H9 (cell line): ENCODE measurements at regions not wholly inside any gene's neighbourhood (a gene's known extent, or its start where the extent isn't known, plus 50 kb on each side); places are given as distances from the start of the nearest gene placed in this dataset.

Experiments used
- DNase-seq: peaks from one replicate; pipeline ENCODE4 v3.0.0-alpha.2; 2017
- H2AFZ ChIP-seq: one replicate; pipeline ENCODE4 v1.6.1; 2013; ENCODE audit warnings: mild to moderate bottlenecking, low read length, control low read depth, moderate library complexity
- H2AK5ac ChIP-seq: 2 replicates; pipeline ENCODE4 v1.6.1; 2013; ENCODE audit warnings: low read length, control low read depth, mixed read lengths; ENCODE audit not compliant: insufficient read length
- H2BK120ac ChIP-seq: one replicate; pipeline ENCODE4 v1.6.1; 2013; ENCODE audit warnings: low read depth, mild to moderate bottlenecking, low read length, control low read depth, inconsistent platforms; ENCODE audit not compliant: poor library complexity, severe bottlenecking
- H2BK12ac ChIP-seq: 2 replicates; pipeline ENCODE4 v1.6.1; 2013; ENCODE audit warnings: low read length, control low read depth, mixed read lengths, low read depth; ENCODE audit not compliant: insufficient read length
- H2BK15ac ChIP-seq: 2 replicates; pipeline ENCODE4 v1.6.1; 2013; ENCODE audit warnings: low read depth, low read length, control low read depth
- H2BK20ac ChIP-seq: one replicate; pipeline ENCODE4 v1.6.1; 2013; ENCODE audit warnings: low read depth, mild to moderate bottlenecking, low read length, control low read depth, inconsistent platforms; ENCODE audit not compliant: poor library complexity, severe bottlenecking
- H2BK5ac ChIP-seq: 2 replicates; pipeline ENCODE4 v1.6.1; 2013; ENCODE audit warnings: low read length, control low read depth, mixed read lengths; ENCODE audit not compliant: insufficient read length
- H3K14ac ChIP-seq: 2 replicates; pipeline ENCODE4 v1.6.1; 2013; ENCODE audit warnings: low read length, control low read depth; ENCODE audit not compliant: insufficient read depth
- H3K18ac ChIP-seq: 2 replicates; pipeline ENCODE4 v1.6.1; 2013; ENCODE audit warnings: low read depth, mild to moderate bottlenecking, mixed read lengths, low read length, control low read depth; ENCODE audit not compliant: insufficient read length
- H3K23ac ChIP-seq: 2 replicates; pipeline ENCODE4 v1.6.1; 2013; ENCODE audit warnings: low read length, control low read depth, mixed read lengths, low read depth; ENCODE audit not compliant: insufficient read length
- H3K23me2 ChIP-seq: 2 replicates; pipeline ENCODE4 v1.6.1; 2013; ENCODE audit warnings: low read depth, mild to moderate bottlenecking, mixed read lengths, low read length, control low read depth; ENCODE audit not compliant: insufficient read length, poor library complexity, severe bottlenecking
- H3K27ac ChIP-seq: 2 replicates; pipeline ENCODE4 v1.5.1; 2013; ENCODE audit warnings: low read length, control low read depth, mixed read lengths, low read depth; ENCODE audit not compliant: insufficient read length
- H3K27me3 ChIP-seq: 2 replicates; pipeline ENCODE4 v1.6.1; 2013; ENCODE audit warnings: low read length, control low read depth, inconsistent platforms; ENCODE audit not compliant: insufficient read depth
- H3K4ac ChIP-seq: 2 replicates; pipeline ENCODE4 v1.6.1; 2013; ENCODE audit warnings: low read depth, mild to moderate bottlenecking, control low read depth, inconsistent platforms, low read length, moderate library complexity
- H3K4me1 ChIP-seq: 2 replicates; pipeline ENCODE4 v1.6.1; 2013; ENCODE audit warnings: low read length, control low read depth, inconsistent platforms; ENCODE audit not compliant: insufficient read depth
- H3K4me2 ChIP-seq: 2 replicates; pipeline ENCODE4 v1.6.1; 2013; ENCODE audit warnings: low read length, control low read depth, mixed read lengths; ENCODE audit not compliant: insufficient read length, insufficient read depth
- H3K56ac ChIP-seq: 2 replicates; pipeline ENCODE4 v1.6.1; 2013; ENCODE audit warnings: low read depth, mild to moderate bottlenecking, mixed read lengths, low read length, control low read depth; ENCODE audit not compliant: insufficient read length
- H3K79me1 ChIP-seq: 2 replicates; pipeline ENCODE4 v1.6.1; 2013; ENCODE audit warnings: low read depth, mild to moderate bottlenecking, moderate library complexity, low read length, control low read depth, inconsistent platforms; ENCODE audit not compliant: insufficient read depth, poor library complexity, severe bottlenecking
- H3K79me2 ChIP-seq: 2 replicates; pipeline ENCODE4 v1.6.1; 2013; ENCODE audit warnings: low read length, control low read depth, inconsistent platforms; ENCODE audit not compliant: insufficient read depth
- H3K9ac ChIP-seq: 2 replicates; pipeline ENCODE4 v1.6.1; 2013; ENCODE audit warnings: low read length, control low read depth, mixed read lengths; ENCODE audit not compliant: insufficient read length; ENCODE audit errors: extremely low read depth
- H3K9me3 ChIP-seq: one replicate; pipeline ENCODE4 v1.6.1; 2013; ENCODE audit warnings: low read depth, low read length, inconsistent platforms; ENCODE audit not compliant: control insufficient read depth
- H3T11ph ChIP-seq: one replicate; pipeline ENCODE4 v1.6.1; 2013; ENCODE audit warnings: mild to moderate bottlenecking, low read length, control low read depth, inconsistent platforms
- H4K20me1 ChIP-seq: one replicate; pipeline ENCODE4 v1.6.1; 2013; ENCODE audit not compliant: control insufficient read depth, insufficient read length, insufficient read depth
- H4K5ac ChIP-seq: 2 replicates; pipeline ENCODE4 v1.6.1; 2013; ENCODE audit warnings: low read depth, mild to moderate bottlenecking, mixed read lengths, low read length, control low read depth; ENCODE audit not compliant: insufficient read length
- H4K8ac ChIP-seq: replicated peaks from 2 replicates; pipeline ENCODE4 v1.6.1; 2013; ENCODE audit warnings: low read length, control low read depth, mixed read lengths, low read depth; ENCODE audit not compliant: insufficient read length
- H4K91ac ChIP-seq: 2 replicates; pipeline ENCODE4 v1.6.1; 2013; ENCODE audit warnings: low read depth, mild to moderate bottlenecking, moderate library complexity, mixed read lengths, low read length, control low read depth; ENCODE audit not compliant: insufficient read length
- H3K27ac Mint-ChIP-seq, 3 experiments: 2 replicates in 2 of 3; 3 replicates in 1 of 3; pipeline ENCODE4 v1.8.0; 2020 to 2021; ENCODE audit warnings: mixed read lengths in 3 of 3, mild to moderate bottlenecking in 1 of 3, moderate library complexity in 1 of 3
- H3K27me3 Mint-ChIP-seq: 2 replicates; pipeline ENCODE4 v1.8.0; 2021; ENCODE audit warnings: low read depth, mild to moderate bottlenecking, moderate library complexity, mixed read lengths
- H3K36me3 Mint-ChIP-seq, 3 experiments: 2 replicates in 2 of 3; 3 replicates in 1 of 3; pipeline ENCODE4 v1.8.0; 2020 to 2021; ENCODE audit warnings: low read depth in 3 of 3, mixed read lengths in 3 of 3; ENCODE audit not compliant: insufficient read depth in 1 of 3
- H3K4me1 Mint-ChIP-seq, 2 experiments: 2 replicates each; pipeline ENCODE4 v1.8.0; 2020; ENCODE audit warnings: mixed read lengths in 2 of 2
- H3K4me3 Mint-ChIP-seq, 2 experiments: 2 replicates in 1 of 2; 3 replicates in 1 of 2; pipeline ENCODE4 v1.8.0; 2020 to 2021; ENCODE audit warnings: mild to moderate bottlenecking in 2 of 2, mixed read lengths in 2 of 2, moderate library complexity in 1 of 2
- H3K9me3 Mint-ChIP-seq, 2 experiments: 2 replicates in 1 of 2; 3 replicates in 1 of 2; pipeline ENCODE4 v1.8.0; 2020; ENCODE audit warnings: mild to moderate bottlenecking in 2 of 2, mixed read lengths in 2 of 2, moderate library complexity in 1 of 2
- WGBS: extraction: QIAGEN DNeasy Blood & Tissue Kit; methylation state at CpG from one replicate; pipeline ENCODE4 v1.1.7; 2013; ENCODE audit warnings: missing lambda C conversion rate, low lambda C conversion rate, mixed read lengths; ENCODE audit not compliant: insufficient read length; ENCODE audit errors: extremely low coverage; 5-methylcytosine and 5-hydroxymethylcytosine counted together
- TF ChIP-seq, protein P1 (sequence below): fragments of 200-600 bp; sonication (generic); conservative IDR thresholded peaks from 3 replicates; pipeline ENCODE4 v1.8.0; 2021; ENCODE audit warnings: antibody characterized with exemption, mild to moderate bottlenecking

DNA sequence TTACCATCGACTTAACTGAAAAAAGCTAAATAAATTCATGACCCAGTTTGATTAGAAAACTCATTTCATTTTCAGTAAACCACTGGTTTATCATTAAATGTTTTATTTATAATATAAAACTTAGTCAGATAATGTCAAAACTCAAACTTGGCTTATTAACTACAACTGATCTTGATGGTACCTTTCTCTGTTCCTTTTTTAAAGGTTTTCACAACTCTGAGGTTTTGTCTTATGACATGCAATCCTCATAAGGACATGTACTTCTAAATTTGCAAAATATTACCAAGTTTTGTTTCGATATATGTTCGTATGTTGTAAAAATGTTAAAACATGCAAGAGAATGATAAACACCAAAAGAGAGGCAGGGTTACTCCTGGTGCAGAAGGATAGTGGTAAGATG, 82.5 kb upstream of the PDE10A start:
- no CpG with 5 or more reads among the region's 3 CpGs for WGBS
- H3K23ac ChIP-seq: no peak overlapping the region
- H3K27me3 Mint-ChIP-seq: peaks cover 5% of the 10 kb centered on the region

More for the DNA sequence above, 82.5 kb upstream of the PDE10A start:
- no peaks in the 10 kb centered on the region for H3K9me3 ChIP-seq
- no peak overlapping the region for H4K8ac ChIP-seq
- Mint-ChIP-seq H3K4me3 (no peak overlapping the region), H3K4me1 (no peaks in the 10 kb centered on the region), H3K27ac (no peak overlapping the region), H3K36me3 (peaks cover 0 to 6% (median 4%) of the 10 kb centered on the region in 3 experiments; a peak in 4 of 7 replicates), H3K9me3 (peaks cover 4 to 5% of the 10 kb centered on the region in 2 experiments; a peak in 4 of 5 replicates)
- no peak overlapping the region for H2AFZ ChIP-seq
- no peak overlapping the region for H2AK5ac ChIP-seq
- no peak overlapping the region for H4K5ac ChIP-seq
- no peak overlapping the region for H3K27ac ChIP-seq
- H3K56ac ChIP-seq: no peak overlapping the region
- no peak overlapping the region for H4K91ac ChIP-seq
- H2BK5ac ChIP-seq: no peak overlapping the region
- H3K9ac ChIP-seq: no peak overlapping the region
- H3K79me2 ChIP-seq: no peaks in the 10 kb centered on the region
- H4K20me1 ChIP-seq: no peaks in the 10 kb centered on the region
- H3K14ac ChIP-seq: no peak overlapping the region
- no peak overlapping the region for H2BK120ac ChIP-seq
- no peaks in the 10 kb centered on the region for H3K4me1 ChIP-seq
- H2BK20ac ChIP-seq: no peak overlapping the region
- no peak for DNase-seq
- no peak overlapping the region for H3K4ac ChIP-seq
- H2BK15ac ChIP-seq: no peak overlapping the region
- H3K27me3 ChIP-seq: no peaks in the 10 kb centered on the region
- no peak overlapping the region for H3K18ac ChIP-seq
- H3K4me2 ChIP-seq: no peak overlapping the region
- no peak overlapping the region for H3T11ph ChIP-seq
- TF ChIP-seq, protein P1, sequence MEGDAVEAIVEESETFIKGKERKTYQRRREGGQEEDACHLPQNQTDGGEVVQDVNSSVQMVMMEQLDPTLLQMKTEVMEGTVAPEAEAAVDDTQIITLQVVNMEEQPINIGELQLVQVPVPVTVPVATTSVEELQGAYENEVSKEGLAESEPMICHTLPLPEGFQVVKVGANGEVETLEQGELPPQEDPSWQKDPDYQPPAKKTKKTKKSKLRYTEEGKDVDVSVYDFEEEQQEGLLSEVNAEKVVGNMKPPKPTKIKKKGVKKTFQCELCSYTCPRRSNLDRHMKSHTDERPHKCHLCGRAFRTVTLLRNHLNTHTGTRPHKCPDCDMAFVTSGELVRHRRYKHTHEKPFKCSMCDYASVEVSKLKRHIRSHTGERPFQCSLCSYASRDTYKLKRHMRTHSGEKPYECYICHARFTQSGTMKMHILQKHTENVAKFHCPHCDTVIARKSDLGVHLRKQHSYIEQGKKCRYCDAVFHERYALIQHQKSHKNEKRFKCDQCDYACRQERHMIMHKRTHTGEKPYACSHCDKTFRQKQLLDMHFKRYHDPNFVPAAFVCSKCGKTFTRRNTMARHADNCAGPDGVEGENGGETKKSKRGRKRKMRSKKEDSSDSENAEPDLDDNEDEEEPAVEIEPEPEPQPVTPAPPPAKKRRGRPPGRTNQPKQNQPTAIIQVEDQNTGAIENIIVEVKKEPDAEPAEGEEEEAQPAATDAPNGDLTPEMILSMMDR: no peak
- no peaks in the 10 kb centered on the region for H3K79me1 ChIP-seq
- no peak overlapping the region for H2BK12ac ChIP-seq
- H3K23me2 ChIP-seq: no peaks in the 10 kb centered on the region
